SIG-M5 treated with dmso at 0.1 percent for 504 hours (cell line): ENCODE measurements at regions not wholly inside any gene's neighbourhood (a gene's known extent, or its start where the extent isn't known, plus 50 kb on each side); places are given as distances from the start of the nearest gene placed in this dataset.

ENCODE experiments used
- DNase-seq: peaks from one replicate; lab custom pipeline; 2025; ENCODE audit not compliant: unreplicated experiment; lab: John Stamatoyannopoulos, UW

DNA sequence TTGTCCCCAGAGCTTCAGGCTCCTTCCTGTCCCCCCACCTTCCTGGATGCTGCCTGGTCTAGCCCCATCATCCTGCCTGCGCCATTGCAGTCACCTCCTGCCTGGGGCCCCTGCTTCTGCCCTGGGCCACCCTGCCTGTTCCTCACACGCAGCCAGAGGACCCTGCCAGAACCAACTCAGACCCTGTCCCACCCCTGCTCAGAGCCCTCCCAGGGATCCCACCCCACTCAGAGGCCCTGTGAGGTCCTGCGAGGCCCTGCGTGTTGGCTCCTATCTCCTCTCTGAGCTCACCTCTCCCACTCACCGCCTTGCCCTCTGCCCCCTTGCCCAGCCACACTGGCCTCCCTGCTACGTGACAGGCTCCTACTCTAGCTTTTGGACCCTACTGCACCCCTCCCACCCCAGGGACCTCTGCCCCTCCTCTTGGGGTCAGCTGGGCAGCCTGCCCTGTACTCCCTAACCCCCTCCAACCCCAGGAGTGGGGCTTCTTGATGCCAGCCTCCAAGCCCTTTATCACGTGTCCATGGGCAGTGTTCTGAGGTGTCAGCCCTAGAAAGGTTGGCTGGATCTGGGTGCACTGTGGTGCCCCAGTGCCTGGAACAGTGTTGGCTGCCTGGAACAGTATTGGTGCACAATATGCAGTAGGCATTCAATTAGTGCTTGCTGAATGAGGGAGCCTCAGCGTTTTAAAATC is 68.3 kb downstream of the CEBPB start:
- DNase-seq: no peak

DNA sequence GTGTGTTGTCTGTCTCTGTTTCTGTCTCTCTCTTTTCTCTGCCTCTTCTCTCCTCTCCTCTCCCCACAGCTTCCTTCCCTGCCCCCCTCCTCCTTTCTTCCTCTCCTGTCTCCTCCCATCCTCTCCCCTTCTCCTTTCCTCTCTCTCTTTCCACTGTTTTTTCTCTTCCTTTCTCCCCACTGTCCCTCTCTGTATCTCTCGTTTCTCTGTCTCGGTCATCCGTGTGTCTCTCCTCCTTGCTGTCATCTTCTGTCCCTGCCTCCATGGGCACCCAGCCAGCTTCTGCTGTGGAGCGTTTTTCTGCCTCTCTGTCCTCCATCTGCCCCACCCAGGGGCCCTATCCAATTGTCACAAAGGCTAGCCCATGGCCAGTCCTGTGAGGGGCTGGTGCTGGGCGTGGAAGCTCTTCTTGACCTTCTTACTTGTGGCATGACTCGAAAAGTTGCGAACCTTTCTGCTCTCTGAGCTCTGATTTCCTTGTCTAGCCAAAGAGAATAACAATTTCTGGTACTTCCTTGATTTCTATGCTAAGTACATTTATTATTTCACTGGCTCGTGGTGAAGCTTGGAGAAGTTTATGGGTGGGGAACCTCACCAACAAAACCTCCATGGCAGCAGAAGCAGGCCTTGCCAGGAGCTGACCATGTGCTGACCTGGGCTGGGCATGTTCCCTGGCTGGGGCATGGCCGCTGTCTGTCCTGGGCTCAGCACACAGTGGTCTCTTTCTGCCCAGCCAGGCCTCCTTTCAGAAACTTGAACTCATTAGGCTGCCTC is 69.3 kb downstream of the CEBPB start:
- DNase-seq: no peak

DNA sequence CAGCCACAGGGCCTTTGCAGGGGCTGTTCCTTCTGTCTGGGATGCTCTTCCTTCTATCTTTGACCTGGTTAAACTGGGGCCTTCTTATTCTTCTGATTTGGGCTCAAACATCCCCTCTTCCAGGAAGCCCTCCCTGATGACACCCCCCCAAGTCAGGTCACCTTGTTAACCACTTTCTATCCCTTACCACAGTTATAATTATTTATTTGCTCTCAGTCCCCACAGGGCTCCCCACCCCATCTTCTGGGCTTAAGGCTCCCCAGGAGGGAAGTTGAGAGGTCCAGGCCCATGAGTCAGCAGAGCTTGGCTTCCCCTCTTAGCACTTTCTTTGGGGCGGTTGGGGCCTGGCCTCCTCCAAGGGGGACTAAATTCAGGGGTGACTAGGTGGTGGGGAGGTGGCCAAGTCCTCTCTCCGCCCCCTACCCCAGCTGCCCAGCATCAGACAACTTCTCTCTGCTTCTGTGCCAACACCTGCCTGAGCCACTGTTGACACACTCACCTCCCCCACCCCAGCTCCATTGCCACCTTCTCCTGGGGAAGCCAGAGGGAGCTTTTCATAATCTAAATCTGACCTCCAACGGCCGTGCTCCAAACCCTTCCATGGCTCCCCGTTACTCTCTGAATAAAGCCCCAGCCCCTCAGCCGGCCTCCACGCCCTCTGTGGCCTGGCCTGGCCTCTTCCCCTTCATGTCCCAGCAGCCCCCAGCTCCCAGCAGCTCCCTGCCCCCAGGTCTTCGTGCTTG is 70.0 kb downstream of the CEBPB start:
- peak; percentile 70 for DNase-seq

DNA sequence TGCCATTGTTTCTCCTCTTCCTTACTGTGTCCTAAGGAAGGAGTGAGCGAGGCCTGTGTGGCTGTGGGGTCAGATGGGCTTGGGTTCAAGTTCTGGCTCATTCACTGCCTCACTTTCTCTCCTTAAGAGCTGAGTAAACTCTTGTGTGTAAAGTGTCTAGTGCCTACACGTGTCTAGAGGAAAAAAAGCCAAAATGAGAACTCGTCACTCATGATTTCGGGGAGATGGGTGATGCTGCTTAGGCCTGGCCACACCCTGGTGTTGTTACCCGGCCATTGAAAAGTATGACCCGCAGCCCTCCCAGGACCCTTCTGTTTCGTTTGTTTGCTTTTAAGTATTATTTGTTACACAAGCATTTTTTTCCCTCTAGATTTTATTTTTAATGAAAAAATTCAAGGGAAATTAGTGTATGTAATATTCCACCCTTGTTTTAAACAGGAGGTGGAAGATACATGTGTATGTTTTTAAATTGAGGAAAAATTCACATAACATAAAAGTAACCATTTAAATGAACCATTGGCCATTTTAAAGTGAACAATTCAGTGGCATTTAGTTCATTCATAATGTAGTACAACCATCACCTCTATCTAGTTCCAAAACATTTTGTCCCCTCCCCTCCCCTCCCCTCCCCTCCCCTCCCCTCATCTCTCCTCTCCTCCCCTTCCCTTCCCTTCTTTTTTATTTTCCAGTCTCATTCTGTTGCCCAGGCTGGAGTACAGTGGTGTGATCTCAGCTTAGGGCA is 71.0 kb downstream of the CEBPB start:
- no peak for DNase-seq

DNA sequence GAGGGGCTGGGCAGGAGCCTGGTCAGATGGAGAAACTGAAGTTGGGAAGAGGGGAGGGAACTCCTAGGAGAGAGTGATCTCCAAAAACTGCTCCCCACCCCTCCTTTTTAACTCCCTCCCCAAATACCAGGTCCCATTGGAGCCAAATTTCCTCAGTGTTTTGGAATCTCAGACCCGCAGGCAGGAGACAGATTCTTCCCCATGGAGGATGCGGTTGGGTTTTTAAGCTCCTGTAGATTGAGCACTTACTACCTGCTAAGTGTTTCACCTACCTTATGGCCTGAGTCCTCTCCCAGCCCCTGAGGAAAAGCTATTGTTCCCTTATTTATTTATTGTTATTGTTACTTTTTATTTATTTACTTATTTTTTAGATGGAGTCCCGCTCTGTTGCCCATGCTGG is 73.2 kb downstream of the CEBPB start:
- no peak for DNase-seq

DNA sequence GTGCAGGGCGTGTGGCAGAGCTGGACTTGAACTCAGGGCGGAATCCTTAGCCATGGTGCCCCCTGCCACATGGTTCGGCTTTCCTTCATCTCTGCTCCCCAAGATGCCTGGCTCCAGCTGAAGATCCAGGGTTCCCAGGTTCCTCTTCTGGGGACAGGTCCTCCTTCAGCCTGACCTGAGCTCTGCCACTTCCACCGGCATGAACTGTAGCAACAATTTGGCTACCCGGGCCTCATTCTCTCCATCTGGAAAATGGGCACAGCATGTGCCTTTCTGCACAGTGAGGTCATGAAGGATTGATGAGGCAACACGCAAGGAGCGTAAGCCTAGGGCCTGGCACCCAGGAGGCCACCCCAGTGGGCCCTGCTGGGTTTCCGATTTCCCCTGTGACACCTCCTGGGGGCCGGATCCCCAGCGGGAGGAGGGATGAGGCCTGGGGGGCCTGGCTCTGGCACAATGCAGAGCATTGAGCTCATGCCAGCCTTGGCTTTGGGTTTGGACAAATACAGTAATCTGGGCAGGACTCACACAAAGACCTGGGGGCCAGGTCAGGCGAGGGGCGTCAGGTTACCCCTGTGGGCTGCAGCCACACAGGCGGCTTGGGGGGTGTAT is 74.0 kb downstream of the CEBPB start:
- DNase-seq: no peak

DNA sequence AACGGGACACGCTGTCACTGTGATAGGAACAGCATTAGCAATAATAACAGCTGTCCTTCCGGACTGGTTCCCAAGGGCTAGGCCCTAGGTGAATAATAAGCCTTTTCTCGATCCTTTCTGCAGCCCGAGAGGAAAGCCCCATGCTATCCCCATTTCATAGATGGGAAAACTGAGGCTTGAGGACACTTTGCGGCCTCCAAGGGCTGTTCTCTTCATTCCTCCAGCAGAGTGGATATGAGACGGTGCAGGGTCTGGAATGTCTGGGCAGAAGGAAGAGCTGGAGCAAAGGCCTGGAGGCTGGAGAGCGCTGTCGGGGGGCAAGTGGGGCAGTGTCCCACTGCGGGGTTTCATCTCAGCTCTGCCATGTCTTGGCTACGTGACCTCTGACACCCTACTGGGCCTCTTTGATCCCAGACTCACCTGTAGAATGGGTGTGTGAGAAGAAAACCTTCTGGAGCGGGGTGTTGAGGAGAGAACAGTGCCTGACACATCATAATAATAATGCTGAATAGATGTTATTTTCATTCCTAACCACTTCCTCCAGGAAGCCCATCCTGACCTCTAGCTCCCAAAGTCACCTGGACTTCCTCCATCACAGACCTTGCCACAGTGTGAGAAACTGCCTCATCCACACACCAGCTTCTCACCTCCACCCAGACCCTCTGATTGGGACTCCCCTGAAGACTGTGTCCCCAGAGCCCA is 74.8 kb downstream of the CEBPB start:
- no peak for DNase-seq

DNA sequence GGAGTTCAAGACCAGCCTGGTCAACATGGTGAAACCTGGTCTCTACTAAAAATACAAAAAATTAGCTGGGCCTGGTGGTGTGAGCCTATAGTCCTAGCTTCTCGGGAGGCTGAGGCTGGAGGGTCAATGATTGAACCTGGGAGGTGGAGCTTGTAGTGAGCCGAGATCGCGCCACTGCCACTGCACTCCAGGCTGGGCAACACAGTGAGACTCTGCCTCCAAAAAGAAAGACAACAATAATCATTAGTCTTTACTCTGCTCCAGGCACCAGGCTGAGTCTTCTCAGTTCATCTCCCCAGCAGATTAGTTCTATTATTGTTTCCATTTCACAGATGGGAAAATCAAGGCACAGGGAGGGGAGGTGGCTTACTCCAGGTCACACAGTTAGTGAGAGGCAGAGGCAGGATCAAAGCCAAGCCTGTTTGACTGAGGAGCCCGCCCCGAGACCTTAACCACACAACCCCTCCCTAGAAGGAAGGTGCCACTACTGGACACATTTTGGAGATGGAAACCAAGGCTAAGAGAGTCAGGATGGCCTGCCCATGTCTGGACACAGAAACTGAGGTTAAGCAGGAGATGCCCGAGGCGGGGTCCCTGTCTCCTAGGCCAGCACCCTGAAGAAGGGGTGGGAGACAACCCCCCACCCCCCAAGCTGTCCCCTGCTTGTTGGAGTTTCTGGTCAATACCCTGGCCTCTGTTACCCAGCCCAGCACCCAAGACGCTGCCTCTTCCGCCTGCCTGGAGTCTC is 75.8 kb downstream of the CEBPB start:
- no peak for DNase-seq

DNA sequence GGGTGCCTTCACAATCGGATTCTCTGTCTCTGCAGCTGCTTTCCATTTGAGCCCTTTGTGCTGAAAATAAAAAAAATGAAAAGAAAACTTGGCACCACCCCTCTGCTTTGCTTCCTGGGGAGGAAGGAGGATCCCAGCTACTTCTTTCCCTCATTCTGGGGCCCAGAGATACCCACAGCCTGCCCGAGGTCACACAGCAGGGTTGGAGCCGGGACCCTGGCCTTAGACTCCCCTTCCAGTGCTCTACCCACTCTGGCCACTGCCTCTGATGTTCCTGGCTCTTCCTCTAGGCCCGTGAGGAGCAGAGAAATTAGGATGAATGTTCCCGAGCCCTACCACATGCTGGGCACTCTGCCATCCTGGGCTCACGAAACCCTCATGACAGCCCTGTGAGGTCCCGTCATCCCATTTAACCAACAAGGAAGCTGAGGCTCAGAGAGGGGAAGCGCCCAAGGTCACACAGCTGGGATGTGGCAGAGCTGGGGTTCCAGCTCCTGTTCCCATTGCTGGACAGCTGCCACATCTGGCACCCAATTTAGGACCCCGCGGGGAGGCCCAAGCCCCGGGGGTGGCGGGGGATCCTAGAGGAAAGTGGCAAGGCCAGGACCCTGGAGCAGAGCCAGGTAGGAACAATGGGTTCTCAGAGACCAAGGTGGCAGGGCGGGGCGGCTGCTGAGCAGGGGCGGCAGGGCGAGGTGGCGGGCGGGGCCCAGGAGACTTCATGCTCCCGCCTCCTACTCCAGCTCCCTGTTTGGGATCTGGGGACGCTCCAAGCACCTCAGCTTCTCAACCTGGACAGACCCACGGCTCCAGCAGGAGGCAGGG is 76.6 kb downstream of the CEBPB start:
- DNase-seq: no peak

DNA sequence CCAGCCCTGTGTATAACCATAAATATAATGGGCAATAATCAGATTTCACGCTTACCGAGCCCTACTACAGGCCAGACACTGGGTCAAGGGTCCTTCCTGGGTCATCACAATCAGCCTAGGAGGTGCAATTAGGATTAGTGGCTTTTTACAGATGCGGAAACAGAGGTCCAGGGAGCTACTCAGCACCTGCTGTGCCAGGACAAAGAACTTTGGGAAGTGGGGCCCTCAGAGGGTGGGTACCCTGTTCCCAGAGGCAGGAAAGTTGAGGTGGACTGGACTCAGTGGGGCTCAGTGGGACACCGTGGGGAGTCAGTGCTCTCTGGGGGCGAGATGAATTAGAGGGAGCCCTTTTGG is 77.2 kb downstream of the CEBPB start:
- DNase-seq: no peak

DNA sequence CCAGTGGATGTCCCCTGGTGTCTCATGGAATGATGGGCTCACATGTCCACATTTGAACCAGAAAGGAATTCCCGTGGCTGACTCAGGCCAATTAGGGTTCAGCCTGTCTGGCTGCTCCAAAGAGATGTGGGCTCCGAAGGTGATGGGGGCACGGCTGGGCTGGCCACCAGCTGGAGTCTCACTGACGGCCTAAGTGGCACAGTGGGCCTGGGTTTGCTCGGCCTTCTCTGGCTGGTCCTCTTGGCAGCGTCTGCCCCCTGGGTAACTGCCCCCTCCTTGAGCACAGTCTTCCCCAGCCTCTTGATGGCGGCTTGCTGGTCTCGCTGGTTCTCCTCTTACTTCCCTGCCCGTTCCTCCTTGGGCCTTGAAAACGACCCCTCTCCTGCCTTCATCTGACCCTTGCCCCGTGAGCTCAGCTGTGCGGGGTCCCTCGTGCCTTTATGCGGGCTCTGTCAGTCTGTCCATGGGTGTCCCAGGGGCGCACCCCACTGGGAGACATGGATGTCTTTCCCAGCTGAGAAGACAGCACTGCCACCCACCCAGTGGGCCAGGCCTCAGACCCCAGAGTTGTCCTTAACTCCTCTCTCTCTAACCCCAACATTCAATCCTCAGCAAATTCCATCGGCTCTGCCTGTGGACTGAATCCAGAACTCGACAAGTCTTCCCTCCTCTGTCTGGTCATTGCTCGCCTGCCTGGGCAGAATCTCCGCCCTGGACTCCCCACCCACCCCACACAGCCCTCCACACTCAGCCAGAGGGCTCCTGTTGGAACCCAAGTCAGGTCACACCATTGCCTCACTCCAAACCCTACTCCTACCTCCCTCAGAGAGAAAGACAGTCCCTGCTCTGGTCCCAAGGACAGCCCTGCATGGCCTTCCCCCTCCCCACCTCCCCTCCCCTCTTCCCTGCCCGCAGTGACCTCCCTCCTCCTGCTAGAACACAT is 78.7 kb downstream of the CEBPB start:
- no peak for DNase-seq

DNA sequence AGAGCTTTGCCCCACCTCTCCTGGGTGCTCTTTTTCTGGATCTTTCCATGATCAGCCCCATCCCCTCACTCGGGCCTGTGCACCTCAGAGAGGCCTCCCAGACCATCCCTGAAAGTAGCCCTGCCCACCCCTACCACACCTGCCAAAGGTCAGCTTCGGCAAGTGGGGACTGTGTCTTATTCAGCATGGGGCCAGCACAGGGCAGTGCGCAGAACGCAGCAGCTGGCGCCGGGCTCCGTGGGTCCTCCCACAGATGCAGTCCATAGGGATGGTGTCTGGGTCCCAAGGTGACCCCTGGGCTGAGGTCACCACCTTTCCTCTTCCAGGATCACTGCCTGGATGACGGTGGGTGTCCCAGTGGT is 79.4 kb downstream of the CEBPB start:
- no peak for DNase-seq

DNA sequence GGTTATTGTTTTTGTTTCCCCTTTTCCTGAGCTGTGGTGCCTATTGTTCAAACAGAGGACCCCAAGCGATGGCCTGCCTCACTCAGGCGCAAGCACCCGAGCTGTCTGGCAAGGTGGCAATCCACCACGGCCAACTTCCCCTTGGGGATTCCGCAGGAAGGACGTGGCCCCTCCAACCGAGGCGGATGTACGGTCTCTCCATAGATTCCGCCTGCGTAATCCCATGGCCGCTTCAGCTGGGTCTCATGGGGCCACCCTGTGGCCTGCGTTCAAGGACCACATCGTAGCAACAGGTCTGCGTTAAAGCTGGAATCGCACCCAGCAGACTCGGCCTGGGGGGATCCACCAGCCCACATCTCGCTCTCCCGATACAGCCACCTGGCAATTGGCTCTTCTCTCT is 79.9 kb downstream of the CEBPB start:
- DNase-seq: peak; percentile 74

DNA sequence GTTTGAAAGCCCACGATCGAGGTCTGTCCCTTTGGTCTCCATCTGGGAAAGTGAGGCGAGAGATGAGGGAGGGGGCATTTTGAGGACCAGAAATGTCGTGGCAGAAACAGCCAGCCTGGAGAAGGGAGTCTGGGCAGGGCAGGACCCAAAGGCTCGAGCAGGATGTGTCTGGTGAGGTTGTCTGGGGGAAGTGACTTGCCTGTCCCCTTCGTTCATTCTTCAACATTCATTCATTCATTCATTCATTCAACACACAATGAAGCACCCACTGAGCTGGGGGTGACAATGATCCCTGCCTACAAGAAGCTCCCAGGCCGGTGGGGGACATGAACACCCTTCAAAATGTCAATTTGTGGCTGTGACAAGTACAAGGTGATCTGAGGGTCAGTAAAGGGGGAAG is 80.5 kb downstream of the CEBPB start:
- no peak for DNase-seq

DNA sequence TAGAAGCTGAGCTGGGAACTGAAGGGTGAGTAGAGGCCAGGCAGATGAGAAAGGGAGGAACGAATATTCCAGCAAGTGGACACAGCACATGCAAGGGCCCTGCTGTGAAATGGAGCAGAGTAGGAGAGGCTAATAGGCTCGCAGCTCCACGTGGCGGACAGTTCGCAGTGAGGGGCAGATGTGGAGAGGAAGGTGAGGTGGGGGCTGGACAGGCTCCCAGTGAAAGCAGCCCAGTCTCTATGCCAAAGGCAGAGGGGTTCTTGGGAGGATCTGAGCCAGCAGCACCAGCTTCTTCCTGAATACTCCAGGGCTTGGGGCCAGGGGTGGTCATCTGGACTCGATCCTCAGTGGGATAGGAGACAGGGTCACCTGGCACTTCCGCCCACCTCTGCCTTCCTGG is 81.0 kb downstream of the CEBPB start:
- DNase-seq: peak; percentile 48

DNA sequence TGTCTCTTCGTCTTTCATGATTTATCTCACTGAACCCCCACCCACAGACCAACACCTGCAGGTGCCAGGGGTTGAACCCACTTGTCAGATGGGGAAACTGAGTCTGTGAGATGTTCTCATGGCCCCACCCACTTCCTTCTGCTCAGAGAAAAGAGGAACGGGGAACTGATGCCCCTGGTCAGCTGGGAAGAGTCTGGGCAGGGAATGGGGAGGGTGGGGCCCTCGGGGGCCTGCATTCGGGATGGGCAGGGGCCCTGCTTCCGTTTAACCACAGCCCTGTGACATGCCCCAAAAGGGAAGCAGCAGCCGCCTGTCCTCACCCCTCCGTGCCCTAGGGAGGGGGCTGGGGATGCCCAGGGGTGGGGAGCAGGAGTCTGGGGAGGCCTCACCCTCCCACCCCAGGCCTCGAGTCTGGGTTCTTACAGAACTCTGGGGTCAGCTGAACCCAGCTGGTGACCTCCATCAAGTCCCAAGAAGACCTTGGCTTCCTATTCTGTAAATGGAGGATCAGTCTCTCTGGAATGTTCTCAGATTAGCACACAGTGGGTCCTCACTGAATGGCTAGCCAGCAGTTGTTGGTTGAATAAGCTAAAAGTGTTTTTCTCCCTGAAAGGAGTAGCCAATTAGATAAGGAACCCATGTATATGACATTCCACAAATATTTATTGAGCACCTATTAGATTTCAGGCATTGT is 81.5 kb downstream of the CEBPB start:
- DNase-seq: peak; percentile 70

DNA sequence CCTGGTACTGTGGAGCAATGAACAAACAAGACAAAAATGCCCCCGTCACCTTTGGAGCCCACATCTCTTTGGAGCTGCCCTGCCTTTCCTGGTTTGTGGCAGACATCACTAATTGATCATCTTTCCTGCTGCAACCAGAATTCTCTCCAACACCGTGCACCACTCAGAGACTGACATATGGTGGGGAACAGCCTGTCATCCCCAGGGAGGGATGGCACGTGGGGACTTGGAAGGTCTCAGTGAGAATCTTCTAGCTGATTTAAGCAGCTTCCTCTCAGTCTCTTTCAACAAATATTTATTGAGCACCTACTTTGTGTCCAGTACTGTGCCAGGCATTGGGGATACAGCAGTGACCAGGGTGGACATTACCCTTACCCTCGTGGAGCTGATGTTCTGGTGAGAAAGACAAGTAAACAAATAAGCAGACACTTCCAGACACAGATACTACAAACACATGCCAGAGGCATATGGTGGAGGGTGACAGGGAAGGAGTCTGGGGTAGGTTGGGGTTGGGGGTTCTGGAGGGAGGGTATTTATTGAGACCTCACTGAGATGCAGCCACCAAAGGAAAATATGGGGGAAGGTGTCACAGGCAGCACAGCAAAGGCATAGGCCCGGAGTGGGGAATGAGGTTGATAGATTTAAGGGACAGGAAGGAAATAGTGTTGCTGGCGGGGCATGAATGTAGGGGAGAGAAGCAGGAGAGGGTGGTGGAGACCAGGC is 82.3 kb downstream of the CEBPB start:
- no peak for DNase-seq
